ENCODE measurements at regions not wholly inside any gene's neighbourhood (a gene's known extent, or its start where the extent isn't known, plus 50 kb on each side); places are given as distances from the start of the nearest gene placed in this dataset.

DNA sequence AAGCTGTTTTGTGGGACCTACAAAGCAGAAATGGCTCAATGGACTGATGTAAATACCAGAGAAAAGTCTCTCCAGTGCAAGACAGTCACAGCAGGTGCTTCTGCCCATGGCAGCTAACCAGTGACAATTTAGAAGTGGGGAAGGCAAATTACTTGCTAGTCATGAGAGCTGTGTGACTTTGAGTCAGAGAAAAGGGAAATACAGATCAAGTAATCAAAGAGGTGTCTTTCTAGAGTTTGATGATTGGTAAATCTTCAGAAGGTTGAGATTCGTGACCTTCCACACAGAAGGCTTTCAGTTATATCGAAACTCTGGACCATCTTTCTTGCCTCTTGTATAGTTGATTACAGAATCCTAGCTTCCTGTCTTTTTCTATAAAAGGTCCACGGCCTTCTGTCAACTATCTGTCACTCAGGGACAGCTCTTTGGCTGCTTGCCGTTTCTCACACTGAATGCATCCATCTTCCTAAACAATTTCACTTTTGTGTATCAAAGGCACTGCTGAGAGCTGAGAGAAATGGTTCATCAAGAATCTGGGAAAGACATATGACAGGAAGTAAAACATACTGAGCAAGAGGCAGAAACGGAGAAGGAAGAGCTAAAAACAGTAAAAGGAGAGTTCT, 993.9 kb upstream of the ACO1 start:
- TF ChIP-seq CTCF (IDR thresholded peaks at IDR 0.05) = no peak
- TF ChIP-seq POLR2A (IDR thresholded peaks at IDR 0.05) = no peak

Data from thyroid gland (tissue), 4 donors.